ENCODE measurements at regions not wholly inside any gene's neighbourhood (a gene's known extent, or its start where the extent isn't known, plus 50 kb on each side); places are given as distances from the start of the nearest gene placed in this dataset.

GRCh38 chr17:77364381-77364911 lies 223.7 kb downstream of the SEC14L1 start:
- Histone ChIP-seq H3K4me1 (peaks cover 18 to 23% of the 10 kb centered on the region in 2 donors), H3K27me3 (no peaks in the 10 kb centered on the region), H3K9me3 (no peaks in the 10 kb centered on the region), H3K36me3 (no peaks in the 10 kb centered on the region), H3K27ac (peak overlapping the region; percentile 74 to 76), H3K4me3 (no peak overlapping the region)
- no peak for TF ChIP-seq POLR2A (IDR thresholded peaks at IDR 0.05)
- TF ChIP-seq, protein P1, sequence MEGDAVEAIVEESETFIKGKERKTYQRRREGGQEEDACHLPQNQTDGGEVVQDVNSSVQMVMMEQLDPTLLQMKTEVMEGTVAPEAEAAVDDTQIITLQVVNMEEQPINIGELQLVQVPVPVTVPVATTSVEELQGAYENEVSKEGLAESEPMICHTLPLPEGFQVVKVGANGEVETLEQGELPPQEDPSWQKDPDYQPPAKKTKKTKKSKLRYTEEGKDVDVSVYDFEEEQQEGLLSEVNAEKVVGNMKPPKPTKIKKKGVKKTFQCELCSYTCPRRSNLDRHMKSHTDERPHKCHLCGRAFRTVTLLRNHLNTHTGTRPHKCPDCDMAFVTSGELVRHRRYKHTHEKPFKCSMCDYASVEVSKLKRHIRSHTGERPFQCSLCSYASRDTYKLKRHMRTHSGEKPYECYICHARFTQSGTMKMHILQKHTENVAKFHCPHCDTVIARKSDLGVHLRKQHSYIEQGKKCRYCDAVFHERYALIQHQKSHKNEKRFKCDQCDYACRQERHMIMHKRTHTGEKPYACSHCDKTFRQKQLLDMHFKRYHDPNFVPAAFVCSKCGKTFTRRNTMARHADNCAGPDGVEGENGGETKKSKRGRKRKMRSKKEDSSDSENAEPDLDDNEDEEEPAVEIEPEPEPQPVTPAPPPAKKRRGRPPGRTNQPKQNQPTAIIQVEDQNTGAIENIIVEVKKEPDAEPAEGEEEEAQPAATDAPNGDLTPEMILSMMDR (IDR thresholded peaks at IDR 0.05) = no peak
- no peak for DNase-seq
- intact Hi-C loops (cut with DNase I; ENCODE audit: low total_unique reads) = loop anchor here (5.0 kb wide), 1 partner anchor 733 kb away; no protein-coding TSS in a partner anchor

GRCh38 chr17:77364941-77365583 lies 224.3 kb downstream of the SEC14L1 start:
- H3K4me1 ChIP-seq = peaks cover 18 to 23% of the 10 kb centered on the region in 2 donors
- no peaks in the 10 kb centered on the region for H3K36me3 ChIP-seq
- TF ChIP-seq, protein P1 (IDR thresholded peaks at IDR 0.05) = no peak
- no peak for TF ChIP-seq POLR2A (IDR thresholded peaks at IDR 0.05)
- H3K27me3 ChIP-seq = no peaks in the 10 kb centered on the region
- H3K9me3 ChIP-seq = no peaks in the 10 kb centered on the region
- no peak for DNase-seq
- no peak overlapping the region for H3K4me3 ChIP-seq
- H3K27ac ChIP-seq = peak overlapping the region; percentile 74 to 76
- intact Hi-C loops (cut with DNase I; ENCODE audit: low total_unique reads) = loop anchor here (5.0 kb wide), 1 partner anchor 732 kb away; no protein-coding TSS in a partner anchor

GRCh38 chr17:77365584-77366186 lies 224.9 kb downstream of the SEC14L1 start:
- H3K4me3 ChIP-seq = no peak overlapping the region

GRCh38 chr17:77366206-77366557 lies 225.4 kb downstream of the SEC14L1 start:
- H3K4me1 ChIP-seq = peaks cover 18 to 28% of the 10 kb centered on the region in 2 donors
- no peak for DNase-seq

More at GRCh38 chr17:77365584-77366186, 224.9 kb downstream of the SEC14L1 start:
- DNase-seq = peak; percentile 70 to 76
- Histone ChIP-seq H3K36me3 (no peaks in the 10 kb centered on the region), H3K27me3 (no peaks in the 10 kb centered on the region), H3K4me1 (peaks cover 18 to 23% of the 10 kb centered on the region in 2 donors), H3K27ac (peak overlapping the region; percentile 74 to 76), H3K9me3 (no peaks in the 10 kb centered on the region)
- intact Hi-C loops (cut with DNase I; ENCODE audit: low total_unique reads) = no loop called here
- peak in 1 of 2 donors; percentile 12 for TF ChIP-seq POLR2A (IDR thresholded peaks at IDR 0.05)
- TF ChIP-seq, protein P1 (IDR thresholded peaks at IDR 0.05) = no peak

More at GRCh38 chr17:77366206-77366557, 225.4 kb downstream of the SEC14L1 start:
- H3K4me3 ChIP-seq = no peak overlapping the region
- H3K27me3 ChIP-seq = no peaks in the 10 kb centered on the region
- H3K9me3 ChIP-seq = no peaks in the 10 kb centered on the region
- H3K36me3 ChIP-seq = no peaks in the 10 kb centered on the region
- intact Hi-C loops (cut with DNase I; ENCODE audit: low total_unique reads) = no loop called here
- peak overlapping the region; percentile 74 to 76 for H3K27ac ChIP-seq
- TF ChIP-seq, protein P1 (IDR thresholded peaks at IDR 0.05) = no peak
